ENCODE measurements at regions not wholly inside any gene's neighbourhood (a gene's known extent, or its start where the extent isn't known, plus 50 kb on each side); places are given as distances from the start of the nearest gene placed in this dataset.

DNA sequence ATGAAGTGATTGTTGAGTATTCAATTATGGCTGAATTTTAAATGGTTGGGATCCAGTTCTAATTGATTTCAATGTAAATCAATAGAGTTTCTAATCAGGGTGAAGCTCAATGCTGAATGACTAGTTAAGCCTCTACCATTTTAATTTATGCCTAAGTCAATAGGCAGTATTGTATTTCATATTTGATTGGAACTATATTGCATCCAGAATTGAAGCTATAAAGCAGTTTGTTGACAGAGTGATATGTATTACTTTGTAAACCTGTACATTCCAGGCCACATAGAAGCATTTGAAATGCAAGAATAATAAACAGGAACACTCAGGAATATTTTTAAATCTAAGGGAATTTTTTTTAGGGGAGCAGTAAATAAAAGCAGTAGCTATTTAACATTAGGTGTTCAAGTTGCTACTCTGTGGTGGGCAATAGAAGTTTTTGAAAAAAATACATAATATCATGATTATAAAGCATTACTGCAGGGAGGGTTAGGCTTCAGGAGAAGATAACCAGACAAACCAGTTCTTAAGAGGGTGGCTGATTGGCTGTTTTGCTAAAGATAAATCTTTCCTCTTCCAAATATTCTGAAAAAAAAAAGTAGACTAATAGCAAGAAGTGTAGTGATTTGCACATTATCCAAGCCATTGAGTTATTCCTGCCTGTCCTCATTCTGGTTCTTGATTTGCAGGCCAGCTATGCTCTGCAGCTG lies 492.0 kb upstream of the MEF2C start:
- in situ Hi-C loops (cut with HindIII; ENCODE audit: low sequenced_read_pairs) = no loop called here
- no peak for TF ChIP-seq CTCF (IDR thresholded peaks at IDR 0.05; ENCODE audit: low read depth, low read length)
- no peak for DNase-seq (ENCODE audit: low read depth, low spot score)
- no peak overlapping the region for H3K4me3 ChIP-seq (ENCODE audit: low read depth, low read length)

DNA sequence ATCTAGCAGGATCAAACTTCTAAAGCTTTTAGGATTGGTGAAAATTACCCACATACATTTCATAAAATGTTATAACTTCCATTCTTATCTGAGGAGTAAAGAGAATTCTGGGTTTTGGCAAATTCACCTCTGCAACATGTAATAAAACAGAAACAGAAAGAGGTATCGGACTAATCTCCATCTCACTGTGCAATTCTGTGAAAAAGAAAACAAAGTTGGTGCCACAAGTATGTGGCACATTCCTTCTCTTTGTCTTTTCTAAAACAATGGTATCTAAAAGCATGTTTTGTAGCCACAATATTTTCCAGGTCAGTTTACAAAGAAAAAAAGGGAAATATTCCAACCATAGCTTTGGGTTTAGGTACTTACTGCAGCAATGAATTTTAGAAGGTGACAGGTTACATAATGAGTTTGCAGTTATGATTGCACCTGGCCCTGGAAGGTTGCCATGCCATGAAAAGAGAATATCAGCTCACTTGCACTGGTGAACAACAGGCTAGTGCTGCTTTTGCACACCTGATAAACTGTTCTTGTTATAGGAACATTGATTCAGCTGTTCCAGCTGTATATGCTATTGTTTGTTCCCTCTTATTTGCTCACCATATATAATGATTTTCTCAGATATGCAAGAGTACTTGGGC lies 491.3 kb upstream of the MEF2C start:
- in situ Hi-C loops (cut with HindIII; ENCODE audit: low sequenced_read_pairs) = no loop called here
- DNase-seq (ENCODE audit: low read depth, low spot score) = no peak
- no peak overlapping the region for H3K4me3 ChIP-seq (ENCODE audit: low read depth, low read length)
- TF ChIP-seq CTCF (IDR thresholded peaks at IDR 0.05; ENCODE audit: low read depth, low read length) = no peak

DNA sequence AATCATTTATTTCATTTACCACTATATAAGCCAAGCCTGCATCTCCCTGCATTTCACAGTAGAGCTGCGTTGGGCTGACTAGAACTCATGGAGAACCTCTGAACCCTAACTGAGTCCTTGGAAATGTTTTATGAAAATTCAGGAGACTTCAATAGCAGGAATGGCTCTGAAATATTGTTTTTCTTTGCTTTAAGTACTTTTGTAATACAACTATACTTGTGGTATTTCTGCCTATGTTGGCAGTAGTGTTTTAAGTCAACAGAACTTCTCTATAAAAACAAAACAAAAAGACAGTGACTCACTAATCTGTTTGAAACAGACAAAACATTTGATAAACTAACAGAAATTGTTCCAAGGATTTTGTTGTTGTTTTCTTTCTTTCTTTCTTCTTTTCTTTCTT lies 489.2 kb upstream of the MEF2C start:
- DNase-seq (ENCODE audit: low read depth, low spot score) = peak; percentile 55
- TF ChIP-seq CTCF (IDR thresholded peaks at IDR 0.05; ENCODE audit: low read depth, low read length) = no peak
- no peak overlapping the region for H3K4me3 ChIP-seq (ENCODE audit: low read depth, low read length)
- in situ Hi-C loops (cut with HindIII; ENCODE audit: low sequenced_read_pairs) = no loop called here

DNA sequence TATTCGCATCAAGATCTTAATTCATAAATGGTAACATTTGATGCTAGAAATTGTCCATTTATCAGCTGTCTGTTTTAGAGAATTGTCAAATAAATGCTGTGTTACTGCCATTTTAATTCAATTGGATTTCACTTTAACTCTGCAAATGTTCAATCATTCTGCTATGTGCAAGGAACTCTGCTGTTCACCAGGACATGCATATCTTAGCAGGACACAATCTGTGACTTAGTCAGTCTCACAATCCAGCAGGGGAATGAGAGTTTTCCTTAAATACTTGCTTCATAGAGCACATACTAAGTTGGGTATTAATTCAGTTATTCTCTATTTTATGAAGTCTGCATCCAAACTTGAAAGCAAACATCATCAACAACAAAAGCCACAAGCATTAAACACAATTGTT lies 488.7 kb upstream of the MEF2C start:
- in situ Hi-C loops (cut with HindIII; ENCODE audit: low sequenced_read_pairs) = no loop called here
- no peak for TF ChIP-seq CTCF (IDR thresholded peaks at IDR 0.05; ENCODE audit: low read depth, low read length)

DNA sequence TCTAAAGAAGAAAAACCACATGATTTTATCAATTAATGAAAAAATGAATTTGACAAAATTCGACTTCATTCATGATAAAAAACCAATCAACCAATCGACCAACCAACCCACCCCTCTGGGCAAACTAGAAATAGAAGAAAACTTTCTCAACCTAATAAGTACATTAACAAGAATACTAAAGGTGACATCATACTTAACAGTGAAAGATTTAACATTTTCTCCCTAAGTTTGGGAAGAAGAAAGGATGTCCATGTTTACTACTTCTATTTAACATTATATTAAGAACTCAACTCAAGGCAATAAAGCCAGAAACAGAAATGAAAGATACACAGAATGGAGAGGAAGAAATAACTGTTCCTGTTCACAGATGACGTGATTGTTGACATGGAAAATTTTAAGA lies 476.1 kb upstream of the MEF2C start:
- TF ChIP-seq CTCF (IDR thresholded peaks at IDR 0.05; ENCODE audit: low read depth, low read length) = no peak
- no peak overlapping the region for H3K4me3 ChIP-seq (ENCODE audit: low read depth, low read length)
- in situ Hi-C loops (cut with HindIII; ENCODE audit: low sequenced_read_pairs) = no loop called here
- DNase-seq (ENCODE audit: low read depth, low spot score) = no peak

More for the DNA sequence above, 488.7 kb upstream of the MEF2C start:
- no peak overlapping the region for H3K4me3 ChIP-seq (ENCODE audit: low read depth, low read length)
- DNase-seq (ENCODE audit: low read depth, low spot score) = no peak

DNA sequence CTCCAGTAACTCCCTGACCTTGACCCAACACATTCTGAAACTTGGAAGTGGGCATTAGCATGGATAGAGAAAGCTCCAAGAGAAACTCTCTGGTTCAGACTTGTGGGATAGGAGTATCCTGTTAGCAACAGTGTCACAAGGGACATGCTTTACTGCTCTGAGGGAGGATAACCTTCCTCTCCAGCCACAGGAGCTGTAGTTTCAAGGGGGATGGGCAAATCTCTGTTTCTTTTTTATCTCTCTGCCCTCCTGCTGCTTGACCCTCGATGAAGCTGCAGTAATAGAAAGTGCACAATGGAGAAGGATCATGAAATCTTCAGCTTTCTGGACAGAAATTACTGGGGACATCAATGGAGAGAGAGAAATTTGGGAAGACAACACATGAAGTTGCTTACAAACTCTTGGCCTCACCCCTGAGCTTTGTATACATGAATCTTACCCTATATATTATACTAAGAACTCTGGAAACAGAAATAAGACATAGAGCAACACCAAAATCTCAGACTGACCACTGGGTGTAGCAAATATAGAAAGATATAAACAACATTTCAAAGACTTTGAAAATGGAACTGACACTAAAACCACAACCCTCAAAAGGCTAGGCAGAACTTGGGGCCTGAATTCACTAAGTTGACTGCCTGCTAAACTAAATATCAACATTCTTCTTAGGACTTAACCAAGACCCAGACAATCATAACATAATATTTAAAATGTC lies 471.0 kb upstream of the MEF2C start:
- DNase-seq (ENCODE audit: low read depth, low spot score) = no peak

More for the DNA sequence above, 471.0 kb upstream of the MEF2C start:
- H3K4me3 ChIP-seq (ENCODE audit: low read depth, low read length) = no peak overlapping the region
- no peak for TF ChIP-seq CTCF (IDR thresholded peaks at IDR 0.05; ENCODE audit: low read depth, low read length)
- in situ Hi-C loops (cut with HindIII; ENCODE audit: low sequenced_read_pairs) = no loop called here
